IMR-90 (cell line): ENCODE measurements at regions not wholly inside any gene's neighbourhood (a gene's known extent, or its start where the extent isn't known, plus 50 kb on each side); places are given as distances from the start of the nearest gene placed in this dataset.

ENCODE experiments used
- ATAC-seq: fragments of 200-7000 bp; cut with Tn5 transposase; 2 replicates; pipeline ENCODE4 v1.9.1; 2020; ENCODE audit warnings: low read depth, mild to moderate bottlenecking, moderate library complexity
- BruUV-seq: library from RNA; stranded (reverse); fragments of 400-500 nt; replicated peaks from 2 replicates; lab custom pipeline; 2021; lab: Mats Ljungman, UMichigan
- CTCF ChIA-PET: fragments of 300-600 bp; formaldehyde crosslinking; extraction: SDS; loops from one replicate; lab custom pipeline; 2021; ENCODE audit warnings: antibody characterized with exemption; lab: Yijun Ruan, JAX
- POLR2A ChIA-PET: fragments of 300-600 bp; sonication (Branson Sonifier 250); formaldehyde crosslinking; loops from one replicate; lab custom pipeline; 2022; ENCODE audit warnings: antibody characterized with exemption; ENCODE audit not compliant: unreplicated experiment; lab: Charles Lee
- DNase-seq: peaks from one replicate; pipeline ENCODE4 v3.0.0; 2013
- H2AFZ ChIP-seq: replicated peaks from 2 replicates; pipeline ENCODE3; 2013; ENCODE audit warnings: low read length, mild to moderate bottlenecking; ENCODE audit not compliant: poor library complexity
- H2AK5ac ChIP-seq: 2 replicates; pipeline ENCODE4 v1.6.1; 2013; ENCODE audit warnings: low read depth, low read length, inconsistent platforms
- H2AK9ac ChIP-seq: replicated peaks from 2 replicates; pipeline ENCODE3; 2013; ENCODE audit warnings: mild to moderate bottlenecking, low read depth, low read length, moderate library complexity; ENCODE audit not compliant: poor library complexity
- H2BK120ac ChIP-seq: 2 replicates; pipeline ENCODE4 v1.6.1; 2013; ENCODE audit warnings: low read depth, low read length, inconsistent platforms
- H2BK15ac ChIP-seq: 3 replicates; pipeline ENCODE4 v1.6.1; 2013; ENCODE audit warnings: low read depth, low read length, inconsistent platforms
- H2BK20ac ChIP-seq: 2 replicates; pipeline ENCODE4 v1.6.1; 2013; ENCODE audit warnings: low read depth, mild to moderate bottlenecking, inconsistent platforms, low read length, moderate library complexity
- H2BK5ac ChIP-seq: 2 replicates; pipeline ENCODE4 v1.6.1; 2013; ENCODE audit warnings: mild to moderate bottlenecking, low read depth, low read length, inconsistent platforms; ENCODE audit not compliant: poor library complexity, severe bottlenecking
- H3K14ac ChIP-seq: replicated peaks from 2 replicates; pipeline ENCODE4 v1.6.1; 2013; ENCODE audit warnings: low read depth, low read length, inconsistent platforms
- H3K18ac ChIP-seq: 2 replicates; pipeline ENCODE4 v1.6.1; 2013; ENCODE audit warnings: low read depth, low read length, control low read depth
- H3K23ac ChIP-seq: 2 replicates; pipeline ENCODE4 v1.6.1; 2013; ENCODE audit warnings: low read depth, low read length, inconsistent platforms
- H3K27ac ChIP-seq: 2 replicates; pipeline ENCODE4 v1.5.1; 2013; ENCODE audit warnings: mild to moderate bottlenecking, control low read depth, low read length; ENCODE audit not compliant: insufficient read depth
- H3K27me3 ChIP-seq: 2 replicates; pipeline ENCODE4 v1.6.1; 2013; ENCODE audit warnings: low read length; ENCODE audit not compliant: control insufficient read depth, insufficient read depth
- H3K36me3 ChIP-seq: 2 replicates; pipeline ENCODE4 v1.6.1; 2013; ENCODE audit warnings: low read length, mixed read lengths; ENCODE audit not compliant: control insufficient read depth, insufficient read depth
- H3K4ac ChIP-seq: 2 replicates; pipeline ENCODE4 v1.6.1; 2013; ENCODE audit warnings: low read depth, low read length, inconsistent platforms
- H3K4me1 ChIP-seq: 2 replicates; pipeline ENCODE4 v1.6.1; 2013; ENCODE audit warnings: low read length, mixed read lengths; ENCODE audit not compliant: control insufficient read depth, insufficient read depth
- H3K4me2 ChIP-seq: 2 replicates; pipeline ENCODE4 v1.6.1; 2013; ENCODE audit warnings: low read depth, mild to moderate bottlenecking, control low read depth, low read length, moderate library complexity
- H3K4me3 ChIP-seq: 2 replicates; pipeline ENCODE4 v1.5.1; 2013; ENCODE audit warnings: low read depth, mild to moderate bottlenecking, control low read depth, low read length, moderate library complexity; ENCODE audit not compliant: insufficient read depth
- H3K56ac ChIP-seq: 2 replicates; pipeline ENCODE4 v1.6.1; 2013; ENCODE audit warnings: low read length, inconsistent platforms; ENCODE audit not compliant: insufficient read depth; ENCODE audit errors: extremely low read depth
- H3K79me1 ChIP-seq, 2 experiments: 2 replicates each; pipeline ENCODE4 v1.6.1; 2013; ENCODE audit warnings: low read length in 2 of 2, inconsistent platforms in 1 of 2, low read depth in 1 of 2
- H3K9ac ChIP-seq: 2 replicates; pipeline ENCODE4 v1.6.1; 2013; ENCODE audit warnings: low read depth, low read length, control low read depth
- H3K9me1 ChIP-seq: 2 replicates; pipeline ENCODE4 v1.6.1; 2013; ENCODE audit warnings: low read length, inconsistent platforms; ENCODE audit not compliant: insufficient read depth
- H3K9me3 ChIP-seq: 2 replicates; pipeline ENCODE4 v1.6.1; 2013; ENCODE audit warnings: low read length; ENCODE audit not compliant: control insufficient read depth, insufficient read depth
- H4K20me1 ChIP-seq: 2 replicates; pipeline ENCODE4 v1.6.1; 2013; ENCODE audit warnings: low read length, inconsistent platforms; ENCODE audit not compliant: insufficient read depth
- H4K5ac ChIP-seq: 2 replicates; pipeline ENCODE4 v1.6.1; 2013; ENCODE audit warnings: mild to moderate bottlenecking, low read depth, low read length, control low read depth
- H4K8ac ChIP-seq, 2 experiments: 2 replicates each; pipeline ENCODE4 v1.6.1; 2013; ENCODE audit warnings: low read depth in 2 of 2, low read length in 2 of 2, control low read depth in 1 of 2, inconsistent platforms in 1 of 2
- H4K91ac ChIP-seq: 2 replicates; pipeline ENCODE4 v1.6.1; 2013; ENCODE audit warnings: low read depth, low read length, inconsistent platforms; ENCODE audit not compliant: insufficient read depth
- BHLHE40 ChIP-seq: fragments of 150-350 bp; IDR thresholded peaks from 2 replicates; pipeline ENCODE4 v1.6.1; 2016; ENCODE audit warnings: mild to moderate bottlenecking, low read depth, low read length
- CHD1 ChIP-seq: IDR thresholded peaks from 2 replicates; pipeline ENCODE4 v1.6.1; 2012; ENCODE audit warnings: low read depth, low read length, improper control_type of control experiment
- FOS ChIP-seq: fragments of 150-350 bp; IDR thresholded peaks from 2 replicates; pipeline ENCODE4 v1.6.1; 2016; ENCODE audit warnings: low read depth, low read length
- MAFK ChIP-seq: IDR thresholded peaks from 2 replicates; pipeline ENCODE4 v1.6.1; 2012; ENCODE audit warnings: low read depth, low read length, improper control_type of control experiment
- MXI1 ChIP-seq: IDR thresholded peaks from 2 replicates; pipeline ENCODE4 v1.6.1; 2012; ENCODE audit warnings: low read depth, mild to moderate bottlenecking, low read length, moderate library complexity, borderline replicate concordance
- NFE2L2 ChIP-seq: fragments of 150-350 bp; IDR thresholded peaks from 2 replicates; pipeline ENCODE4 v1.6.1; 2016; ENCODE audit warnings: low read depth, mild to moderate bottlenecking, low read length
- POLR2A ChIP-seq: IDR thresholded peaks from 2 replicates; pipeline ENCODE4 v1.6.1; 2012; ENCODE audit warnings: mild to moderate bottlenecking, low read depth, low read length
- RCOR1 ChIP-seq: IDR thresholded peaks from 2 replicates; pipeline ENCODE4 v1.6.1; 2012; ENCODE audit warnings: mild to moderate bottlenecking, low read length, improper control_type of control experiment; ENCODE audit not compliant: insufficient replicate concordance
- RFX5 ChIP-seq: IDR thresholded peaks from 2 replicates; pipeline ENCODE4 v1.8.0; 2012; ENCODE audit warnings: low read depth, mild to moderate bottlenecking, low read length, moderate library complexity
- WGBS, 2 experiments: methylation state at CpG; one replicate each; pipeline versions ENCODE4 v1.1.5 to v1.1.7; 2013; ENCODE audit warnings: missing lambda C conversion rate in 2 of 2; ENCODE audit not compliant: insufficient read length in 1 of 2; ENCODE audit errors: extremely low coverage in 2 of 2; 5-methylcytosine and 5-hydroxymethylcytosine counted together
- dilution Hi-C: fragments of 300-500 bp; cut with HindIII; formaldehyde crosslinking; loops from one replicate; pipeline ENCODE4 v1.14.3; 2018; ENCODE audit warnings: low sequenced_read_pairs; ENCODE audit not compliant: unreplicated experiment
- in situ Hi-C: fragments of 300-500 bp; cut with MboI; formaldehyde crosslinking; loops from 3 replicates; pipeline ENCODE4 v1.14.3; 2019; ENCODE audit warnings: low sequenced_read_pairs, inconsistent platforms, mixed read lengths
- intact Hi-C: fragments of 100-400 bp; cut with micrococcal nuclease; formaldehyde crosslinking; loops from 2 replicates; pipeline ENCODE4 v1.10.0; 2022
- TF ChIP-seq, protein P1 (sequence below): fragments of 150-350 bp; IDR thresholded peaks from 2 replicates; pipeline ENCODE4 v1.6.1; 2016; ENCODE audit warnings: low read depth, mild to moderate bottlenecking, low read length, moderate library complexity, borderline replicate concordance
- TF ChIP-seq, protein P2 (sequence below): conservative IDR thresholded peaks from 2 replicates; pipeline ENCODE4 v1.5.1; 2012; ENCODE audit warnings: mild to moderate bottlenecking, low read depth, low read length, improper control_type of control experiment

DNA sequence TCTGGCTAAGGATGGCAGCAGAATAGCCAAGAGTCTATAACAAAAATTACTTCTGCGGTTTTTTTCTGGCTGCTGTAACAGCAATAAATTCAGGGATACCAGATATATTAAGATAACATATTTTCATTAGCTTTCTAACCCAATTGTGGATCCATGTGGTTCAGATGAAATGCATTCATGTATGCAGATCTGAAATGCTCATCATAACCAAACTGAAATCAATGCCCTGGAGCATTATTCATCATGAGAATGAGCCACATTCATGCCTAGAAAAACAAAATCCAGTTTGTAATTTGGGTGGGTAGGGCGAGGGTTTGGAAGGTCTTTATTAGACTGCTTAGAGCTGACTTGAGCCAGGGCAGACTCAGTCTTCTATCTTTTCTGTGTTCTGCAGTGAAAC is 69.8 kb upstream of the SEMA3A start:
- Histone ChIP-seq H3K4me2 (peak overlapping the region; percentile 13), H4K91ac (no peak overlapping the region; the same call in 1 of the 2 replicates), H2BK120ac (peak overlapping the region; percentile 57; the same call in 1 of the 2 replicates), H3K18ac (peak overlapping the region; percentile 47; the same call in 1 of the 2 replicates), H3K23ac (no peak overlapping the region), H3K9me3 (no peaks in the 10 kb centered on the region), H2AK5ac (no peak overlapping the region), H2BK20ac (peak overlapping the region; percentile 61; the same call in 1 of the 2 replicates), H3K27ac (no peak overlapping the region), H3K9me1 (no peaks in the 10 kb centered on the region; the same call in 1 of the 2 replicates), H4K8ac (no peak overlapping the region), H2BK15ac (peak overlapping the region; percentile 47; the same call in 1 of the 3 replicates), H3K27me3 (no peaks in the 10 kb centered on the region), H3K9ac (no peak overlapping the region), H3K56ac (no peak overlapping the region; the same call in 1 of the 2 replicates), H3K79me1 (no peaks in the 10 kb centered on the region), H3K4ac (0 out of 2 replicates have a peak overlapping the region, but pooled peaks have one; percentile 31), H2AFZ (no peak overlapping the region), H2AK9ac (no peak overlapping the region), H3K36me3 (no peaks in the 10 kb centered on the region), H3K4me1 (peaks cover 2% of the 10 kb centered on the region; the same call in 1 of the 2 replicates), H3K4me3 (no peak overlapping the region), H4K20me1 (no peaks in the 10 kb centered on the region), H4K5ac (peak overlapping the region; percentile 4; the same call in 1 of the 2 replicates), H3K14ac (no peak overlapping the region; the same call in 1 of the 2 replicates), H2BK5ac (no peak overlapping the region)
- dilution Hi-C loops (no loop called here), intact Hi-C loops (no loop called here), in situ Hi-C loops (no loop called here)
- ChIA-PET POLR2A (no interaction called here), CTCF (no interaction called here)
- TF ChIP-seq, protein P1, sequence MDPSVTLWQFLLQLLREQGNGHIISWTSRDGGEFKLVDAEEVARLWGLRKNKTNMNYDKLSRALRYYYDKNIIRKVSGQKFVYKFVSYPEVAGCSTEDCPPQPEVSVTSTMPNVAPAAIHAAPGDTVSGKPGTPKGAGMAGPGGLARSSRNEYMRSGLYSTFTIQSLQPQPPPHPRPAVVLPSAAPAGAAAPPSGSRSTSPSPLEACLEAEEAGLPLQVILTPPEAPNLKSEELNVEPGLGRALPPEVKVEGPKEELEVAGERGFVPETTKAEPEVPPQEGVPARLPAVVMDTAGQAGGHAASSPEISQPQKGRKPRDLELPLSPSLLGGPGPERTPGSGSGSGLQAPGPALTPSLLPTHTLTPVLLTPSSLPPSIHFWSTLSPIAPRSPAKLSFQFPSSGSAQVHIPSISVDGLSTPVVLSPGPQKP, result no peak
- no peak for TF ChIP-seq RFX5
- TF ChIP-seq RCOR1, result no peak
- TF ChIP-seq CHD1, result no peak
- TF ChIP-seq MAFK, result no peak
- TF ChIP-seq POLR2A, result no peak
- TF ChIP-seq FOS, result no peak
- TF ChIP-seq, protein P2, sequence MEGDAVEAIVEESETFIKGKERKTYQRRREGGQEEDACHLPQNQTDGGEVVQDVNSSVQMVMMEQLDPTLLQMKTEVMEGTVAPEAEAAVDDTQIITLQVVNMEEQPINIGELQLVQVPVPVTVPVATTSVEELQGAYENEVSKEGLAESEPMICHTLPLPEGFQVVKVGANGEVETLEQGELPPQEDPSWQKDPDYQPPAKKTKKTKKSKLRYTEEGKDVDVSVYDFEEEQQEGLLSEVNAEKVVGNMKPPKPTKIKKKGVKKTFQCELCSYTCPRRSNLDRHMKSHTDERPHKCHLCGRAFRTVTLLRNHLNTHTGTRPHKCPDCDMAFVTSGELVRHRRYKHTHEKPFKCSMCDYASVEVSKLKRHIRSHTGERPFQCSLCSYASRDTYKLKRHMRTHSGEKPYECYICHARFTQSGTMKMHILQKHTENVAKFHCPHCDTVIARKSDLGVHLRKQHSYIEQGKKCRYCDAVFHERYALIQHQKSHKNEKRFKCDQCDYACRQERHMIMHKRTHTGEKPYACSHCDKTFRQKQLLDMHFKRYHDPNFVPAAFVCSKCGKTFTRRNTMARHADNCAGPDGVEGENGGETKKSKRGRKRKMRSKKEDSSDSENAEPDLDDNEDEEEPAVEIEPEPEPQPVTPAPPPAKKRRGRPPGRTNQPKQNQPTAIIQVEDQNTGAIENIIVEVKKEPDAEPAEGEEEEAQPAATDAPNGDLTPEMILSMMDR, result no peak
- TF ChIP-seq BHLHE40, result no peak
- no peak for TF ChIP-seq MXI1
- TF ChIP-seq NFE2L2, result no peak
- no TSS peak for BruUV-seq
- no CpG with 5 or more reads among the region's 2 CpGs for WGBS, 2 experiments
- DNase-seq, result no peak
- ATAC-seq, result no peak; the same call in 1 of the 2 replicates
